SU-DHL-6 (cell line): ENCODE measurements at regions not wholly inside any gene's neighbourhood (a gene's known extent, or its start where the extent isn't known, plus 50 kb on each side); places are given as distances from the start of the nearest gene placed in this dataset.

ENCODE experiments used
- CTCF ChIP-seq: fragments of 200-600 bp; sonication (generic); IDR thresholded peaks from one replicate; pipeline ENCODE4 v1.5.1; 2017; ENCODE audit warnings: antibody characterized with exemption, mild to moderate bottlenecking, low read length, moderate library complexity; ENCODE audit not compliant: insufficient read depth, poor library complexity, severe bottlenecking
- EZH2phosphoT487 ChIP-seq: fragments of 200-600 bp; sonication (generic), shearing (Covaris generic); conservative IDR thresholded peaks from 2 replicates; pipeline ENCODE4 v1.6.1; 2018; ENCODE audit warnings: mild to moderate bottlenecking, antibody characterized with exemption, low read length, moderate library complexity, mixed read lengths

DNA sequence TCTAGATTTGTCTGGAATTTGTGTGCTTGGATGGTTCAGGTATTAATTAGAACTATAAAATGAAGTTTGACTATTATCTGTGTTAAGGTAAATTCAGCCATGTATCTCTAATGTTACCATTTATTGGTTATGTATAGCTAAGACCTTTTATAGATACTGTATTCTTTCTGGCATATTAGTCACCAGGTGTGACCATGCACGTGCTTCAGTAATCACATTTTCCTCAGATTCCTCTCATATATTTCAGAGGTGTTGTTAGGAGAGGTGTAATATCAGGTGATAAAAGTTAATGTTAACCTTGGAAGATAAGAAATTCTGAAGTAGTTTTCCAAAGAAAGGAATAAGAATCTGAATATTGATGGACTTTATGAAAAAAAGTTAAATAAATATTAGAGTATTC, 194.5 kb upstream of the KHDRBS2 start:
- no peak for TF ChIP-seq CTCF
- TF ChIP-seq EZH2phosphoT487: no peak
